Neural cell (in vitro differentiated cells): ENCODE measurements at regions not wholly inside any gene's neighbourhood (a gene's known extent, or its start where the extent isn't known, plus 50 kb on each side); places are given as distances from the start of the nearest gene placed in this dataset.

Source experiments
- H2AFZ ChIP-seq: fragments of 200-600, 300-800 bp; sonication (generic), shearing (Covaris generic); 2 replicates; pipeline ENCODE4 v1.6.0; 2014; ENCODE audit warnings: low read depth, mild to moderate bottlenecking, antibody characterized with exemption, low read length, moderate library complexity
- H3F3A ChIP-seq: fragments of 200-600 bp; shearing (Covaris generic); 2 replicates; pipeline ENCODE4 v1.6.1; 2016; ENCODE audit warnings: mild to moderate bottlenecking, moderate library complexity, mixed read lengths, antibody characterized with exemption, low read length; ENCODE audit not compliant: insufficient read depth, poor library complexity, severe bottlenecking
- H3K27ac ChIP-seq: fragments of 200-600, 300-800 bp; sonication (generic), shearing (Covaris generic); 2 replicates; pipeline ENCODE4 v1.5.1; 2014; ENCODE audit warnings: mild to moderate bottlenecking, low read length, moderate library complexity
- H3K27me3 ChIP-seq: fragments of 300-800, 200-600 bp; sonication (generic), shearing (Covaris generic); 2 replicates; pipeline ENCODE4 v1.6.0; 2014; ENCODE audit warnings: mild to moderate bottlenecking, low read depth, low read length, moderate library complexity; ENCODE audit not compliant: insufficient read depth
- H3K36me3 ChIP-seq: fragments of 300-800, 200-600 bp; sonication (generic), shearing (Covaris generic); 2 replicates; pipeline ENCODE4 v1.5.1; 2014; ENCODE audit warnings: mild to moderate bottlenecking, antibody characterized with exemption, low read length, moderate library complexity; ENCODE audit not compliant: insufficient read depth
- H3K4me2 ChIP-seq: fragments of 300-800, 200-600 bp; sonication (generic), shearing (Covaris generic); 2 replicates; pipeline ENCODE4 v1.6.0; 2014; ENCODE audit warnings: mild to moderate bottlenecking, low read length
- H3K4me3 ChIP-seq: fragments of 300-800, 200-600 bp; sonication (generic), shearing (Covaris generic); 2 replicates; pipeline ENCODE4 v1.5.1; 2014; ENCODE audit warnings: mild to moderate bottlenecking, low read length, moderate library complexity
- H3K79me2 ChIP-seq: fragments of 200-600 bp; shearing (Covaris generic); replicated peaks from 2 replicates; pipeline ENCODE4 v1.6.0; 2014; ENCODE audit warnings: mild to moderate bottlenecking, low read length, moderate library complexity; ENCODE audit not compliant: insufficient read depth
- H3K9ac ChIP-seq: fragments of 300-800, 200-600 bp; sonication (generic), shearing (Covaris generic); 2 replicates; pipeline ENCODE4 v1.6.1; 2016; ENCODE audit warnings: mild to moderate bottlenecking, low read length, mixed read lengths
- H3K9me2 ChIP-seq: fragments of 200-600 bp; shearing (Covaris generic); 2 replicates; pipeline ENCODE4 v1.6.1; 2016; ENCODE audit warnings: mild to moderate bottlenecking, low read length, mixed read lengths; ENCODE audit not compliant: insufficient read depth
- H3K9me3 ChIP-seq: fragments of 200-600, 300-800 bp; sonication (generic), shearing (Covaris generic); 2 replicates; pipeline ENCODE4 v1.6.1; 2016; ENCODE audit warnings: mild to moderate bottlenecking, mixed run types, low read length, moderate library complexity, mixed read lengths
- H4K20me1 ChIP-seq: fragments of 200-600 bp; shearing (Covaris generic); 2 replicates; pipeline ENCODE4 v1.6.1; 2016; ENCODE audit warnings: mild to moderate bottlenecking, mixed run types; ENCODE audit not compliant: insufficient read depth
- CTCF ChIP-seq: fragments of 450-650 bp; IDR thresholded peaks from 2 replicates; pipeline ENCODE4 v1.5.1; 2014; ENCODE audit warnings: antibody characterized with exemption, mild to moderate bottlenecking, moderate library complexity; ENCODE audit not compliant: poor library complexity, severe bottlenecking
- EP300 ChIP-seq: fragments of 450-650 bp; conservative IDR thresholded peaks from 2 replicates; pipeline ENCODE4 v1.6.1; 2014; ENCODE audit warnings: antibody characterized with exemption, mild to moderate bottlenecking, moderate library complexity; ENCODE audit not compliant: poor library complexity, severe bottlenecking
- EZH2 ChIP-seq: fragments of 200-600, 300-800 bp; shearing (Covaris generic), sonication (generic); IDR thresholded peaks from 2 replicates; pipeline ENCODE4 v1.6.1; 2014; ENCODE audit warnings: antibody characterized with exemption, low read length, borderline replicate concordance, mild to moderate bottlenecking; ENCODE audit not compliant: insufficient read depth, poor library complexity, severe bottlenecking
- MXI1 ChIP-seq: fragments of 450-650 bp; conservative IDR thresholded peaks from 2 replicates; pipeline ENCODE4 v1.6.1; 2014; ENCODE audit warnings: antibody characterized with exemption, mild to moderate bottlenecking; ENCODE audit not compliant: poor library complexity, severe bottlenecking
- POLR2AphosphoS5 ChIP-seq: IDR thresholded peaks from 2 replicates; pipeline ENCODE4 v1.6.1; 2012
- RAD21 ChIP-seq: fragments of 450-650 bp; conservative IDR thresholded peaks from 2 replicates; pipeline ENCODE4 v1.6.1; 2014; ENCODE audit warnings: antibody characterized with exemption, mild to moderate bottlenecking, moderate library complexity
- REST ChIP-seq: IDR thresholded peaks from 2 replicates; pipeline ENCODE4 v1.6.1; 2012; ENCODE audit warnings: borderline replicate concordance
- SMC3 ChIP-seq: fragments of 450-650 bp; conservative IDR thresholded peaks from 2 replicates; pipeline ENCODE4 v1.6.1; 2014; ENCODE audit warnings: antibody characterized with exemption, mild to moderate bottlenecking, moderate library complexity; ENCODE audit not compliant: poor library complexity
- TAF1 ChIP-seq: IDR thresholded peaks from 2 replicates; pipeline ENCODE4 v1.6.1; 2012; ENCODE audit warnings: low read depth

GRCh38 chr18:57887543-57888383 lies 84.6 kb upstream of the ATP8B1 start:
- no peak overlapping the region for H2AFZ ChIP-seq
- no peak for TF ChIP-seq RAD21
- TF ChIP-seq TAF1: no peak
- no peak for TF ChIP-seq SMC3
- TF ChIP-seq REST: no peak
- TF ChIP-seq CTCF: no peak
- TF ChIP-seq EZH2: no peak
- TF ChIP-seq MXI1: no peak
- no peak for TF ChIP-seq EP300
- TF ChIP-seq POLR2AphosphoS5: no peak

GRCh38 chr18:57885931-57886330 lies 82.8 kb upstream of the ATP8B1 start:
- Histone ChIP-seq H3F3A (no peaks in the 10 kb centered on the region), H3K9me2 (no peaks in the 10 kb centered on the region), H3K4me3 (no peak overlapping the region), H3K27ac (no peak overlapping the region), H3K36me3 (no peaks in the 10 kb centered on the region), H4K20me1 (no peaks in the 10 kb centered on the region), H3K79me2 (no peaks in the 10 kb centered on the region), H3K9me3 (no peaks in the 10 kb centered on the region), H2AFZ (no peak overlapping the region), H3K9ac (no peak overlapping the region), H3K4me2 (no peak overlapping the region), H3K27me3 (no peaks in the 10 kb centered on the region)
- TF ChIP-seq SMC3: no peak
- TF ChIP-seq TAF1: no peak
- TF ChIP-seq REST: no peak
- no peak for TF ChIP-seq POLR2AphosphoS5
- no peak for TF ChIP-seq MXI1
- no peak for TF ChIP-seq EZH2
- TF ChIP-seq CTCF: no peak
- no peak for TF ChIP-seq RAD21
- TF ChIP-seq EP300: no peak

More at GRCh38 chr18:57887543-57888383, 84.6 kb upstream of the ATP8B1 start:
- Histone ChIP-seq H3K27ac (no peak overlapping the region), H3K36me3 (no peaks in the 10 kb centered on the region), H3K9ac (no peak overlapping the region), H3K27me3 (no peaks in the 10 kb centered on the region), H3K9me3 (no peaks in the 10 kb centered on the region), H3K4me3 (no peak overlapping the region), H3F3A (no peaks in the 10 kb centered on the region), H4K20me1 (no peaks in the 10 kb centered on the region), H3K9me2 (no peaks in the 10 kb centered on the region), H3K79me2 (no peaks in the 10 kb centered on the region), H3K4me2 (no peak overlapping the region)
